ENCODE measurements at regions not wholly inside any gene's neighbourhood (a gene's known extent, or its start where the extent isn't known, plus 50 kb on each side); places are given as distances from the start of the nearest gene placed in this dataset.

DNA sequence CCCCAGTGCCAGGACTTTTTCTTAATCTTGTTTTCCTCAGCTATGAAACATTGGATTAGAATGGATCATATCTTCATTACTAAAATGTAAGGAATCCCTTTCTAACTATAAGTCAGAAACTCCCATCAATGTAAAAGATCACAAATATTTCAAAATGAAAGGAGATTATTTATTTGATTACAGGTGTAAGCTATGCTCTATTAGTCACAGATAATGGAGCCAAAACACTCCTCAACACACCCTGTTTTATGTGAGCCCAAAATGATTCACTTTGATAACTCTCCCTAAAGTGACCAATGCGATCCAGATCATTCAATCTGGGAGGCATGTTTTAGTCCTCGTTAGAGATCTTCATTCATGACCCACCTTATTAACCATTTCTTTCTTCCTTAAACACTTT, 566.7 kb upstream of the TENM3 start:
- no peak for DNase-seq (ENCODE audit: low spot score in 2 of 2)
- WGBS, 2 donors: 32 to 42% methylated on average over 2 of the region's 2 CpGs
- no peak overlapping the region for H3K4me3 ChIP-seq (ENCODE audit: low read depth, poor library complexity, severe bottlenecking)
- intact Hi-C loops (cut with DNase I; ENCODE audit: low total_unique reads): no loop called here
- TF ChIP-seq POLR2A (IDR thresholded peaks at IDR 0.05): no peak
- TF ChIP-seq, protein P1, sequence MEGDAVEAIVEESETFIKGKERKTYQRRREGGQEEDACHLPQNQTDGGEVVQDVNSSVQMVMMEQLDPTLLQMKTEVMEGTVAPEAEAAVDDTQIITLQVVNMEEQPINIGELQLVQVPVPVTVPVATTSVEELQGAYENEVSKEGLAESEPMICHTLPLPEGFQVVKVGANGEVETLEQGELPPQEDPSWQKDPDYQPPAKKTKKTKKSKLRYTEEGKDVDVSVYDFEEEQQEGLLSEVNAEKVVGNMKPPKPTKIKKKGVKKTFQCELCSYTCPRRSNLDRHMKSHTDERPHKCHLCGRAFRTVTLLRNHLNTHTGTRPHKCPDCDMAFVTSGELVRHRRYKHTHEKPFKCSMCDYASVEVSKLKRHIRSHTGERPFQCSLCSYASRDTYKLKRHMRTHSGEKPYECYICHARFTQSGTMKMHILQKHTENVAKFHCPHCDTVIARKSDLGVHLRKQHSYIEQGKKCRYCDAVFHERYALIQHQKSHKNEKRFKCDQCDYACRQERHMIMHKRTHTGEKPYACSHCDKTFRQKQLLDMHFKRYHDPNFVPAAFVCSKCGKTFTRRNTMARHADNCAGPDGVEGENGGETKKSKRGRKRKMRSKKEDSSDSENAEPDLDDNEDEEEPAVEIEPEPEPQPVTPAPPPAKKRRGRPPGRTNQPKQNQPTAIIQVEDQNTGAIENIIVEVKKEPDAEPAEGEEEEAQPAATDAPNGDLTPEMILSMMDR (IDR thresholded peaks at IDR 0.05): no peak

DNA sequence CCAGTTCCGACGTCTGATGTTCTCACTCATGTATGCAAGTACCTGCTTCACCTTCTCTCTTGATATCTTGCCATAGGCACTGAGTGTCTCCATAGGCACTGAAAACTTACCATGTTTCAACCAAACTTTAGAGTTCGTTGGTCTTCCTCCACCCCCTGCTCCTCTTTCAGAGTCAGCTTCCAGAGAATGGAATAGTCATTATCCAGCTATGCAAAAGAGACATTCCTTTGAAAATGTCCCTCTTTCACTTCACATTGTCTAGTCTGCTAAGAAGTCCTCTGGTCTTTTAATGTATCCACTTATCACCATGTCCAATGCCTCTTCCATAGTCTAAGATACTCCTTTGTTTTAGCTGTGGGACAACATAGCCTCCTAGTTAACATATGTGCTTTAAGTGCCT, 566.0 kb upstream of the TENM3 start:
- DNase-seq (ENCODE audit: low spot score in 2 of 2): no peak

DNA sequence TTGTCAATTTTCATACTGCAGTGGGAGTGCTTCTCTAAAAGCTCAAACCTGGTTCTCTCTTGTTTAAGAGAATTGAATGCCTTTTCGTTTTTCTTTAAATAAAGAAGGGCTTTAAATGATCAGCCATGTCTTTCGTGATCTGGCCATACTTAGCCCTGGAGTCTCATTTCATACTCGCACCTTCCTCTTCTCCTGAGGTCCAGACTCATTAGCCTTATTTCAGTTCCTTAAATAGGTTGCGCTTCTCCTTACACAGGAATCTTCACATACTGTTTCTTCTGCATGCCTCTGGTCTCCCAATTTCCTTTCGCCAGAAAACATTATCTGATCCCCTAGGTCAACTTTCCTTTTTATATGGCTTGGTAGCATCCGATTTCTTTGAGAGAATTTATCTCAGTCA, 565.6 kb upstream of the TENM3 start:
- TF ChIP-seq POLR2A (IDR thresholded peaks at IDR 0.05): no peak
- TF ChIP-seq, protein P1 (IDR thresholded peaks at IDR 0.05): no peak
- intact Hi-C loops (cut with DNase I; ENCODE audit: low total_unique reads): no loop called here
- no peak overlapping the region for H3K4me3 ChIP-seq (ENCODE audit: low read depth, poor library complexity, severe bottlenecking)
- WGBS, 2 donors: 89 to 95% methylated on average over 6 of the region's 6 CpGs
- DNase-seq (ENCODE audit: low spot score in 2 of 2): no peak

More for the DNA sequence above, 566.0 kb upstream of the TENM3 start:
- no peak overlapping the region for H3K4me3 ChIP-seq (ENCODE audit: low read depth, poor library complexity, severe bottlenecking)
- intact Hi-C loops (cut with DNase I; ENCODE audit: low total_unique reads): no loop called here
- 86 to 88% methylated on average over 3 of the region's 3 CpGs for WGBS, 2 donors
- no peak for TF ChIP-seq POLR2A (IDR thresholded peaks at IDR 0.05)
- TF ChIP-seq, protein P1 (IDR thresholded peaks at IDR 0.05): no peak

DNA sequence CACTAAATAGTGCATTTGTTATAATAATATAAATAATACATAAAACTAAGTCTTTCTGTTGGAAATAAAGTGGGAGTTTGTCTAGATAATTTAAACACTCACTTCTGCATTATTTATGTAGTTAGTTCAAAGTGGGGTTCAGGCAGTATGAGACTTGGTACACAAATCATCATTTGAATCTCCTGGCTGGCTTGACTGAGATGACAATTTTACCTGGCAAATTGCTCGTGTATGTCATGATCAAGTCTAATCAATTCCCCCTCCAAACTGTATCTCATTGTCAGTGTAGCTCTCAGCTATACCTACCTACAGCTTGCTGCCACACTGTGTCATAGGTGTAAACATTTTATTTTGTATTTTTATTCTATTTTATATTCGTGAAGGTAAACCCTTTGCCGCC, 563.4 kb upstream of the TENM3 start:
- DNase-seq (ENCODE audit: low spot score in 2 of 2): no peak
- no peak for TF ChIP-seq POLR2A (IDR thresholded peaks at IDR 0.05)
- intact Hi-C loops (cut with DNase I; ENCODE audit: low total_unique reads): no loop called here
- no peak overlapping the region for H3K4me3 ChIP-seq (ENCODE audit: low read depth, poor library complexity, severe bottlenecking)
- WGBS, 2 donors: 78% methylated on average over 3 of the region's 3 CpGs

DNA sequence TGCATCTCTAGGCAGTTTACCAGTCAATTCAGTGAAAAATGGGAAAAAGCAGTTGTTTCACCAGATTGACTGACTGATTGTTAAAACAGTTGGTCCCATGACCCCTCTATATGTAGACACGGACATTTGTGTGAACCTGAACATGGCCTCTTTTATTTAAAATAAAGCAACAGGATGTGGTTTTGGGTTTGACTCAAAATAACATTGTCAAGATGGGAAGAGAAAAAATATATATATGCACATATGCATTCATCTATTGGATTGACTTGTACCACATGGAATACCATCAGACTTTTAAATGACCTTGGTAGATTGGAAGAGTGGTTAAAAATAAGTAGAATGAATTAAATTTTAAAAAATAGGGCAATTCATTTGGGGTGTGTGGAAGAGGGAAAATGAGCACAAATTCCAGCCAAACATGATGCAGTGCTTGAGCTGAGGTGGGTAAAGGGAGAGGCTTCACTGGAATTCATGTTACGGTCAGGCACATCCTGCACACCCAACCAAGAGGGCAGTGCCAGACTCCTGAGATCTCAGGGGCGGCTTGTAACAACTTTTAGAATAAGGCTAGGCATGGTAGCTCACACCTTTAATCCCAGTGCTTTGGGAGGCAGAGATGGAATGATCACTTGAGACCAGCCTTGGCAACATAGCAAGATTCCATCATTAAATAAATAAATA, 560.7 kb upstream of the TENM3 start:
- TF ChIP-seq, protein P1 (IDR thresholded peaks at IDR 0.05): no peak
- TF ChIP-seq POLR2A (IDR thresholded peaks at IDR 0.05): no peak
- 79 to 81% methylated on average over 3 of the region's 3 CpGs for WGBS, 2 donors
- H3K4me3 ChIP-seq (ENCODE audit: low read depth, poor library complexity, severe bottlenecking): no peak overlapping the region
- intact Hi-C loops (cut with DNase I; ENCODE audit: low total_unique reads): no loop called here
- no peak for DNase-seq (ENCODE audit: low spot score in 2 of 2)

DNA sequence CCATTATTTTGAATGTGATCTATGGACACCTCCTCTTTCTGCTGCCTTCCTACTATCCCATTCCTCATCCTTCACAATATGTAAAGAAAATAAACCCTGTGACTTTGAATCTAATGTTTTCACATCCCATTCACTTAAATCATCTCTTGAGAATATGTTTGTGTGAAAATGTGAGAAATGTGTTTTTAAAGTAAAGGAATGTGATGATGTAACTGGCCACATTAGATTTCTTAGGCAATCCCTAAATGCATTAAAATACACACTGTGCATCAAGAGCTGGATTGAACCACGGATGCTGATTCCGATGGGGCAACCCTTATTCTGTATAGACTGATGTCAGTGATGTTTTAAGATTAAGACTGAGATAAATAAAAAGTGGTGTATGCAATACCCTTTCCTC, 558.9 kb upstream of the TENM3 start:
- intact Hi-C loops (cut with DNase I; ENCODE audit: low total_unique reads): no loop called here
- no peak overlapping the region for H3K4me3 ChIP-seq (ENCODE audit: low read depth, poor library complexity, severe bottlenecking)
- DNase-seq (ENCODE audit: low spot score in 2 of 2): no peak
- TF ChIP-seq, protein P1 (IDR thresholded peaks at IDR 0.05): no peak
- no peak for TF ChIP-seq POLR2A (IDR thresholded peaks at IDR 0.05)
- 78 to 82% methylated on average over 2 of the region's 2 CpGs for WGBS, 2 donors
